Activated T-helper 17 cell treated with anti-CD3 and anti-CD28 coated beads, Interleukin-2, amount 50 U/mL, for 72 hours (primary cell): ENCODE measurements at regions not wholly inside any gene's neighbourhood (a gene's known extent, or its start where the extent isn't known, plus 50 kb on each side); places are given as distances from the start of the nearest gene placed in this dataset.

Source experiments
- ATAC-seq: fragments of 150-1000 bp; cut with Tn5 transposase; replicated peaks from 2 replicates; pipeline ENCODE4 v1.10.0; 2021; ENCODE audit warnings: mild to moderate bottlenecking, moderate library complexity
- H3K27ac Mint-ChIP-seq: one replicate; pipeline ENCODE4 v1.8.0; 2022; ENCODE audit warnings: mixed read lengths
- H3K27me3 Mint-ChIP-seq: one replicate; pipeline ENCODE4 v1.8.0; 2022; ENCODE audit warnings: mixed read lengths
- H3K36me3 Mint-ChIP-seq: one replicate; pipeline ENCODE4 v1.8.0; 2022; ENCODE audit warnings: low read depth, mild to moderate bottlenecking, mixed read lengths
- H3K4me1 Mint-ChIP-seq: one replicate; pipeline ENCODE4 v1.8.0; 2022; ENCODE audit warnings: mixed read lengths
- H3K4me3 Mint-ChIP-seq: one replicate; pipeline ENCODE4 v1.8.0; 2022; ENCODE audit warnings: mild to moderate bottlenecking, mixed read lengths
- H3K9me3 Mint-ChIP-seq: one replicate; pipeline ENCODE4 v1.8.0; 2022; ENCODE audit warnings: mixed read lengths

GRCh38 chr1:209416716-209417115 lies 166.8 kb upstream of the CAMK1G start:
- Mint-ChIP-seq H3K4me1 (no peaks in the 10 kb centered on the region), H3K36me3 (no peaks in the 10 kb centered on the region), H3K27me3 (peaks cover 19% of the 10 kb centered on the region), H3K9me3 (no peaks in the 10 kb centered on the region), H3K4me3 (no peak overlapping the region), H3K27ac (no peak overlapping the region)
- ATAC-seq: no peak

- Mint-ChIP-seq H3K27me3 (peaks cover 18% of the 10 kb centered on the region), H3K9me3 (no peaks in the 10 kb centered on the region), H3K4me1 (no peaks in the 10 kb centered on the region), H3K36me3 (no peaks in the 10 kb centered on the region), H3K4me3 (no peak overlapping the region), H3K27ac (no peak overlapping the region)
- ATAC-seq: no peak
These were observed 165.8 kb upstream of the CAMK1G start for GRCh38 chr1:209417761-209418160.

- Mint-ChIP-seq H3K27me3 (peaks cover 9% of the 10 kb centered on the region), H3K4me3 (no peak overlapping the region), H3K4me1 (no peaks in the 10 kb centered on the region), H3K36me3 (no peaks in the 10 kb centered on the region), H3K9me3 (no peaks in the 10 kb centered on the region), H3K27ac (no peak overlapping the region)
- ATAC-seq: no peak
These were observed 163.2 kb upstream of the CAMK1G start for GRCh38 chr1:209420276-209420675.

DNA sequence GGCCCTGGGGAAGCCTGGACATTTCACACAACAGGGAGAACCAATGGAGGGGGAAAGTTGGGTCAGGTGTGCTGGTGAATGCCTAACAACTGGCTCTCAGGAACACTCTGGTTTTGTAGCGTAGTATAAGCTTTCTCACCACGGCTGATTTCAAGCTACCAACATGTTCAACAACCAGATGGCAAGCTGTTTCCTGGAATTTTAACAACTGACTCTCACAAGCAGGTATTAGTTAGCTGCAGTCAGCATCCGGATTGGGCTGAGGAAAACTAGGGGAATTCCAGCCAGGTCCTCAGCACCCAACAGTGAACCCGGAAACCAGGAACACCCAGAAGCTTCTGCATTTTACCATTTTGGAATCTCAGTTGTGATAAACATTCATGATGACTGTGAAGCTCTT lies 162.3 kb upstream of the CAMK1G start:
- Mint-ChIP-seq H3K27ac (no peak overlapping the region), H3K36me3 (no peaks in the 10 kb centered on the region), H3K9me3 (no peaks in the 10 kb centered on the region), H3K4me1 (no peaks in the 10 kb centered on the region), H3K27me3 (peaks cover 15% of the 10 kb centered on the region), H3K4me3 (no peak overlapping the region)
- no peak for ATAC-seq

DNA sequence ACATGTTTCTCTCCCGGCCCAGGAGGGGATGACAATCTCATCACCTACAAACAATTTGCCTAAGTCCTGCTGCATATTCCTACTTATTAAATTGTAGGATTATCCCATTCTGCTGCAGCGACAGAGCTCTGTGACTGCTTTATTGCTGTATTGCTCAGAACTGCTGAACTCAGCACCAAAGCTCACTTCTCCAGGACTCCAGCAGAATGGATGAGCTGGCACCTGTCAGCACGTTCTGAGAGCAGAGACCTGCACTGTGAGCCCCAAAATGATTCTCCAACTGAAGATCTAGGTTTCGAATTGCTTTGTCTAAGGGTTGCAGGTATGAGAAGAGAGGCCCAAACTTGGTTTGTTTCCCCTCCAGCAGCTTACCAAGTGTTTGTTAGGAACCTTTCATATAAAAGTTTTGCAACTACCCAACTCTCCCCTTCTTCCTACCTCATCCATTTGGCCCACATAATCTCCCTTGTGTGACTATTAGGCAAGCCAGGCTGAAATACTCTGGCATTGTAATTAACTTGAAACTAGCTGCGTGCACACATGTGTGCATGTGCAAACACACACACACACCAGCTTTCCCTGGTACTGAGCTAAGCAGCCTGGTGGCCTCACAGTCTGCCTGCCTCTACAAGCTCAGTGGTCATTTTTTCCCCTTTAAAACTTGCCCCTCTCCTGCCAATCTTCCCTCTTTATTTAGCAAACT lies 161.4 kb upstream of the CAMK1G start:
- H3K27me3 Mint-ChIP-seq: peaks cover 21% of the 10 kb centered on the region
- H3K27ac Mint-ChIP-seq: no peak overlapping the region
- no peaks in the 10 kb centered on the region for H3K9me3 Mint-ChIP-seq

DNA sequence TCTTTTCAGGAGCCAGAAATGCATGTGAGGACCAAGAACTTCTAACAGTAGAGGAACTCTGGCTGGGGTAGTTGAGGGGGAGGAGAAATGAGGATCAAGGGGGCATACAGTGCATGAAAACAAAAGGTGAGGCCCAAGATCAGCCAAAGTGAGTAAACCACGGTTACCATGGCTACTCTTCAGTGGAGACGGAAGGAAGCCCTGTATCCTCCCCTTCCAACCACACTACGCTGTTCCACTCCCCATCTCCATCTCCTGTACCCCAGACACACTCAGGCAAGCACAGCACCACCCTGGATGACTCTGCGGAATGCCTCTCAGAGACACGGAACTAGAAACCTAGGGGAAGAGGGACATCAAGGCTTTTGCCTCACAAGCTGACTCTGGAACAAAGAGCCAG lies 157.6 kb upstream of the CAMK1G start:
- no peak overlapping the region for H3K27ac Mint-ChIP-seq
- no peak overlapping the region for H3K4me3 Mint-ChIP-seq
- peaks cover 47% of the 10 kb centered on the region for H3K27me3 Mint-ChIP-seq
- no peaks in the 10 kb centered on the region for H3K36me3 Mint-ChIP-seq
- H3K4me1 Mint-ChIP-seq: no peaks in the 10 kb centered on the region
- no peak for ATAC-seq
- no peaks in the 10 kb centered on the region for H3K9me3 Mint-ChIP-seq

More for the DNA sequence above, 161.4 kb upstream of the CAMK1G start:
- ATAC-seq: no peak
- H3K4me3 Mint-ChIP-seq: no peak overlapping the region
- H3K4me1 Mint-ChIP-seq: no peaks in the 10 kb centered on the region
- H3K36me3 Mint-ChIP-seq: no peaks in the 10 kb centered on the region

DNA sequence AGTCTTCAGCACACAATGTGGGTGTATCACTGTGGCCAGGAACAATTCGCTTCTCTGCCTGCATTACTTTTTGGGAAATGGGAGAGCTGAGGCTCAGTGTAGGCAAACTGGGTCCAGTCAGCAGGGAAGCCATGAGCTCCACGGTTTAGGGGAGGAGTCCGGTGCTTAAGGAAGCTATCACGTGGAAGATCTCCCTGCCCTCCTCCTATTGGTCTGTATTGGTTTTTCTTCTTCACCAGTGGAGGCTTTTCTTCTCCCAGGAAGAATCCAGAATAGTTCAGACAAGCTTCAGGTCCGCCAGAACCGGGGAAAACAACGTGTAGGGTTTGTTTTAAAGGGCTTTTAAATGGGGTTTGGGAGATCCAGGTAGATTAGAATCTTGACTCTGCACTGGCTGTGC lies 156.2 kb upstream of the CAMK1G start:
- H3K9me3 Mint-ChIP-seq: no peaks in the 10 kb centered on the region
- no peaks in the 10 kb centered on the region for H3K4me1 Mint-ChIP-seq
- peaks cover 51% of the 10 kb centered on the region for H3K27me3 Mint-ChIP-seq
- ATAC-seq: no peak
- H3K4me3 Mint-ChIP-seq: no peak overlapping the region
- H3K36me3 Mint-ChIP-seq: no peaks in the 10 kb centered on the region
- H3K27ac Mint-ChIP-seq: no peak overlapping the region

GRCh38 chr1:209427811-209428210 lies 155.7 kb upstream of the CAMK1G start:
- Mint-ChIP-seq H3K4me3 (no peak overlapping the region), H3K27me3 (peaks cover 46% of the 10 kb centered on the region), H3K9me3 (no peaks in the 10 kb centered on the region), H3K27ac (no peak overlapping the region), H3K36me3 (no peaks in the 10 kb centered on the region), H3K4me1 (no peaks in the 10 kb centered on the region)
- no peak for ATAC-seq

DNA sequence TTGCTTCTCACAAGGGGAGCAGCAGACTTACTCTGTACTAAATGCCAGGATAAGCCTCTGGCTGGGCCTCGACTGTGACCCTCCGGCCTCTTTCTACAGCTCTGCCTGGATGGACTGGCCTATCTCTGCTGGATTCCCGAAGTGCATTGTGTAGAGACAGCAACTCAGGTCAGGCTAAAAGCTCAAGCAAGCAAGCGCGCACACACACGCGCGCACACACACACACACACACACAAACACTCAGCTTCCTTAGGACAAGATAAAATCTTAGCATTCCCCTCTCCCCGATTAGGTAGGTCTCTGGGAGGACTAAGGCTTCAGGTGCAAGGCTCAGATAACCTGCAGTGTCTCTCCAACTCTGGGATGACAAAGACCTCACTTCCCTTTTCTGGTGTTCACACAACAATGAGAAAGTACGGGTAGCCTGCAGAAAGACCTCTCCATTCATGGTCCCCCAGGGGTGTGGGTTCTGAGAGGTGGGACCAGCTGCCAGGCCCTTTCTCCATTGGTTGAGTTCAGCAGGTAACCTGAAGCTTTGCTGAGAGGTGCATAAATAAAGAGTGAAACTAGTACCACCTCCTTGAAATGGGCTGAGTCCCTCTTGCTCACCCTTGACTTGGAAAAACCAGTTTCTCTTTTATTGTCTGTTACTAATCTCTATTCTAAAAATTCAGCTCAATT lies 155.1 kb upstream of the CAMK1G start:
- Mint-ChIP-seq H3K4me1 (no peaks in the 10 kb centered on the region), H3K27ac (no peak overlapping the region), H3K36me3 (no peaks in the 10 kb centered on the region), H3K9me3 (no peaks in the 10 kb centered on the region), H3K27me3 (peaks cover 44% of the 10 kb centered on the region), H3K4me3 (no peak overlapping the region)
- no peak for ATAC-seq

DNA sequence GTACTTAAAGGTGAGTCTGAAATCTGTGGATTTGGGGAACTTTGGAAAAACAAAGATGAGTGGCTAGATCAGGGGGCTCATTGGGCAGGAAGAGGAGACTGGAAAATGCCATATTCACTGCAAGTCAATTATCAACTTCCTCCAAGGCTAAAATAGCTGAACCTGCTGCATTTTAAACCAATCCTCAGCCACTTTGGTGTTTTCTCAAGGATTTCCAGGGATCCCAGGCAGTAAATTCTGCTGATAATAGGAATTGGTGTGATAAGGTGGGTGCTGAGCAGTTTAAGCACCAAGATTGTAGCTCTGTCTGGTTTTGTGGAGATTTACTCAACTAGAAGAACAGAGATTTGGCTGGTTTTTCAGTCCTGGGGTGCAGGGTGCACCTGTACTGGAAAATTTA lies 153.9 kb upstream of the CAMK1G start:
- H3K27me3 Mint-ChIP-seq: peaks cover 44% of the 10 kb centered on the region
- no peaks in the 10 kb centered on the region for H3K4me1 Mint-ChIP-seq
- H3K27ac Mint-ChIP-seq: no peak overlapping the region
- H3K36me3 Mint-ChIP-seq: no peaks in the 10 kb centered on the region
- ATAC-seq: no peak
- H3K4me3 Mint-ChIP-seq: no peak overlapping the region
- no peaks in the 10 kb centered on the region for H3K9me3 Mint-ChIP-seq

- H3K4me3 Mint-ChIP-seq: no peak overlapping the region
- no peaks in the 10 kb centered on the region for H3K36me3 Mint-ChIP-seq
- H3K27ac Mint-ChIP-seq: no peak overlapping the region
- H3K27me3 Mint-ChIP-seq: peaks cover 44% of the 10 kb centered on the region
- no peaks in the 10 kb centered on the region for H3K4me1 Mint-ChIP-seq
- no peak for ATAC-seq
- no peaks in the 10 kb centered on the region for H3K9me3 Mint-ChIP-seq
These were observed 153.4 kb upstream of the CAMK1G start for GRCh38 chr1:209430107-209430506.

DNA sequence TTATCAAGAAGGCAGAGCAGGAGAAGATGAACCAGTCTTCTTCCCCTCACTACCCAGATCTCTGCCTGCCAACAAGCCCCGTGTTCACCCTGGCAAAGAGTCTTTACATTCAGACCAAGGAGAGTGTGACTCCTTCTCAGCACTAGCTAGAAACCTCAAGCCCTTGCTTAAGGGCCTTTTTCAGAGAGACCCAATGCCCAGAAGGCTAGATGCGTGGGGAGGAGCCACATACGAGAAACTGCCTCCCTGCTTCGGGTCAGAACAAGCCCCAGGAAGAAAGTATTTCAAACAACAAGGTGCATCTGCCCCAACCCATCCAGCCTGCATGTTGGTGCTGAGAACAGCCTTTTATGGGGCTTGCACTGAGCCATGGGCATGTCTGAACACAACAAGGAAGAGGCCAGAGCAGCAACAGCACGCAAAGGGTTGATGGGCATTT lies 152.7 kb upstream of the CAMK1G start:
- Mint-ChIP-seq H3K36me3 (no peaks in the 10 kb centered on the region), H3K27me3 (peaks cover 38% of the 10 kb centered on the region), H3K9me3 (no peaks in the 10 kb centered on the region), H3K4me3 (no peak overlapping the region), H3K27ac (no peak overlapping the region), H3K4me1 (no peaks in the 10 kb centered on the region)
- ATAC-seq: no peak

DNA sequence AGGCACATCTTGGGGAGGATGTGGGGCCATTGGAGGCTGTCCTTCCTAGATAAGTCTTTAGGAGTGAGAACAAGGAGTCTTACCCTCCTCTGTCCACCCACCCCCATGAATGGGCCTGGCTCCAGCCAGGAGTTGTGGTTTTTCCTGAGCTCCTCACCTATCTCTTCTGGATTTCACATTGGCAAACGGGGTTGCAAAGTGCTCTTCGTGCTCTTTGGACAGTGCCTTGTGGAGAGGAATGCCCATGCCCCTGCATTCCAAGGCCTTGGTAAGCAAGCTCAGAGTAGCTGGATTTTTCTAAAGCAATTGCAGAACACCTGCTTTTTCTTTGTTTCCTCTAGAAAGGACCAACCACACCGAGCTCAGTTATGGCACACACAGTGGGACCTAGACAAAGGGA lies 152.1 kb upstream of the CAMK1G start:
- ATAC-seq: no peak
- Mint-ChIP-seq H3K4me3 (no peak overlapping the region), H3K27ac (no peak overlapping the region), H3K27me3 (peaks cover 36% of the 10 kb centered on the region), H3K36me3 (no peaks in the 10 kb centered on the region), H3K9me3 (no peaks in the 10 kb centered on the region), H3K4me1 (no peaks in the 10 kb centered on the region)

- Mint-ChIP-seq H3K27me3 (peaks cover 34% of the 10 kb centered on the region), H3K27ac (no peak overlapping the region), H3K4me3 (no peak overlapping the region), H3K36me3 (no peaks in the 10 kb centered on the region), H3K4me1 (no peaks in the 10 kb centered on the region), H3K9me3 (no peaks in the 10 kb centered on the region)
- ATAC-seq: no peak
These were observed 151.6 kb upstream of the CAMK1G start for GRCh38 chr1:209431813-209432442.

- ATAC-seq: no peak
- no peaks in the 10 kb centered on the region for H3K9me3 Mint-ChIP-seq
- H3K4me1 Mint-ChIP-seq: no peaks in the 10 kb centered on the region
- no peak overlapping the region for H3K27ac Mint-ChIP-seq
- no peaks in the 10 kb centered on the region for H3K36me3 Mint-ChIP-seq
- peaks cover 32% of the 10 kb centered on the region for H3K27me3 Mint-ChIP-seq
- no peak overlapping the region for H3K4me3 Mint-ChIP-seq
These were observed 151.1 kb upstream of the CAMK1G start for GRCh38 chr1:209432443-209432825.
